ENCODE measurements at regions not wholly inside any gene's neighbourhood (a gene's known extent, or its start where the extent isn't known, plus 50 kb on each side); places are given as distances from the start of the nearest gene placed in this dataset.
A peak's percentile ranks its signal among the peaks of the same experiment; 100 is the strongest.
"Not testable (repeated sequence)": the region's sequence is repeated elsewhere in the genome, so short reads cannot be mapped to it uniquely, and the experiment has no call there.

DNA sequence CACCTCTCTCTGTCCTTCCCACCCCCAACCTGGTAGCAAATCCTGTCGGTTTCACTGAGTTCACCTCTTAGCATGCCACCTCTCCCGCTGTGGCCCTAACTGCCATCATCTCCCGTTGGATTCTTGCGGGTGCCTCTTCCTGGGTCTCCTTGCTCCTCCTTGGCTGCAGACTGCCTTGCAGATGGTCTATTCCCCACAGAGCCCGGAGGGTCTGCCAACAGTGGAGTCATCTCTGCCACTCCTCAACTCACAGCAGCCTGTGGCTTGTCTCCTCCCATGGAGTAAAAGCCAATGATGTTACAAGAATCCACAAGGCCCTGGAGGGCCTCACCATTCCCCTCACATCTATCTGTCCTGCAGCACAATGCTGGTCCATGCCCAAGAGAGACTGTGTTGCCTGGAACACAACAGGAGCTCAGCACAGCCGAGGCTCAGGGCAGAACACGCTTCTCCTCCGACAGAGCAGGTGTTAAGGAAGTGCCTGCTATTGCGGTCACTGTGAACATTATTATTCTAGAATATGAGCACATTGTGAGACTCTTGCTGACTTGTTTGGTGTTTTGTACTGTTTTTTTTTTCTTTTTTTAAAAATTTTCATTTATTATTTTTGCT is 241.8 kb upstream of the SULF2 start:
- no peak for DNase-seq

DNA sequence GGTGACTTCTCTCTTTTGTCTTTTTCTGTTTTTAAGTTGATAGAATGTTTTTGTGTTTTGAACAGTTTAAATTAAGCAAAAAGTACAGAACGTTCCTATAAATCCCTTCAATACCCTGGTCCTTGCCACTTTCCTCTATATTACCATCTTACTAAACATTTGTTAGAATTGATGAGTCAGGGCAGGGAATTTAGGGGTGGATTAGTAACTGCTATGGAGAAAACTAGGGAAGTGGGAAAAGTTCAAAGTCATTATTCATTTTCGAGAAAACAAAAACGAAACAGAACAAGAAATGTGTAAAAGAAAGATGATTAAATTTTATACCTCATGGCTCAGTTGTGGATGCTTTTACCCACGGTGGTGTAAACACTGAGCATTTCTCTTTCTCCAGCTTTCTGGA is 240.4 kb upstream of the SULF2 start:
- no peak for DNase-seq

DNA sequence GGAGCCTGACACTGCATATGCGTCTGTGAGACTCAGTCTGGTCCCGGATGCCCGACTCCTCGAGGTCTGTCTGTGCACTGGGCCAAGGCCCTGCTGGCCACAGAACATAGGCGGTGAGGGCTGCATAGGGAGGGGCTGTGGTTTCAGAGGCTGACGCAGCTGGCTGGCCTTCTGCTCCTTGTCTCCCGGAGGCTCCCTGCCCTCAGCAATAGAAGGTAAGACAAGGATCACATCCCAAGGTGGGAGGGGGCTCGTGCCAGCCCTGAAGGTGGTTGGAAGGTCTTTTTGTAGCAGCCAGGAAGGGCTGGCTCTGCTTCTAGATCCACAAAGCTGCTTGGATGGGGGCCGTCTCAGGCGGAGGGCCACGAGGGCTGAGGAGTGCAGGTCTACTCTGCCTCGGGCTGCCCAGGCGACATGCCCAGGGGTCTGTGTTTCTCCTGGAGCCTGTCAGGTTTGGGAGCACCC is 239.8 kb upstream of the SULF2 start:
- DNase-seq = peak; percentile 52 to 77

DNA sequence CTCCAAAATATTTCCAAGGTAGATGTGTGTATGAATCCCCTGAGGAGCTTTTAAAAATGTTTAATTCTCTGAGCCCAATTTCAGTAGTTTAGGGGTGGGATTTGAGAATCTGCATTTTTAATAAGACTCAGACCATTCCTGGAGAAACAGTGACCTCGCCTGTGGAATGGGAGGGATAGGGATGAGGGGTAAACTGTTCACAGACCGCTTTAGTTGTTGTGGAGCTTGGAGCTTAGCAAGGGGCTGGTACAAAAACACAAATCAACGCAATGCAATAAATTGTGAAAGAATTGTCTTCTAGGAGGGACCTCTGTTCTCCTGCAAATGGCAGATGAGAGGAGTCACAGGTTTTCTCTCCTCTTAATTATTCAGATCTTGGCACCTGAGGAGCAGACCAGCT is 239.3 kb upstream of the SULF2 start:
- DNase-seq = no peak

DNA sequence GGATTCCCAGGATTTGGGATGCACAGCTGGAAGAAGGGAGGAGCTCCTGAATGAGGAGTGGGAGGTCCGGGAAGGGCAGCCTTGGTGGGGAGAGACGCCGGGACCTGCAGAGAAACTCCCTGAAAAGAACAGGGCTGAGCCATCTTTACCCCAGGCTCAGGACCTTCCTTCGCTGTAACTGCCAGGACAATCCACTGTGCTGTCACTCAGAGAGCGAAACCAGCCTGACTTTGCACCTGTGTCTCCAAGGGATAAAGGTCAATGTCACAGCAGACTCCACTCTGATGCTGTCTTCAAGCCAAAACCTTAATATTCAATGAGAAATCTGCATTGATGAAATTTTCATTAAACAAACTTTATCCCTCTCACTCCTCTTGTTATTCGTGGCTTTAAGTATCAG is 235.4 kb upstream of the SULF2 start:
- DNase-seq = not testable (repeated sequence)

DNA sequence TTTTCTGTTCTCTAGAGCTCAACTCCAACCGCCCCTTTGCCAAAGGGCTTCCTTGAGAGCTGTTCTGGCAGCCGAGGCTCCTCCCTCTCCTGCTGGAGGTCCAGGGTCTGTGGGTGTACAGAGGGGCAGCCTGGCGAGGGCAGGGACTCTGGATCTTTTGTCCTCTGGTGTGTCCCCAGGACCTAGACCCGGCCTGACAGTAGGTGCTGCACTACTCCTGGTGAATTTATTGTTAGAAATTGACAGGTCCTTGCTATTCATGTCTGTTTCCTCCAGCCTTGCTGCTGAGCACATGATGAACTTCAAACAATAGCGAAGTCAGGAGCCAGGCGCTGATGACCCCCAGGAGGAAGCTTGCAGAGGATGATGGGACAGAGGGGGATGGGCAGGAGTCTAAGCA is 234.7 kb upstream of the SULF2 start:
- DNase-seq = no peak

DNA sequence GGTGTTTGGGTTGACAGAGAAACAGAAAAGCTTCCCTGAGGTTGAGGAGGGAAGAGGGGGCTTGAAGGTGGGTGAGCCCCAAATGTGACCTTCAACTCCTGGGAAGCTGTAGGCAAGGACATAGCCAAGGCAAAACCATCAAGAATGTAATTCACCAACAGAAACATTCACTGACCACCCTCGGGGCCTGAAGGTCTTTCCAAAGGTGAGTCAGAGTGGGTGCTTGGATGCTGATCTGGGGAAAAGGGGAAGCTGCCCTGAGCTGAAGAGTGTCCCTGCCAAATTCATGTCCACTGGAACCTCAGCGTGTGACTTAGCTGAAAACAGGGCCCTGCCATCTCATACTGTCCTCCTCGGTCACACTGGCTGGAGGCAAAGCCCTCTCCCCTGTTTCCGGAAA is 234.2 kb upstream of the SULF2 start:
- DNase-seq = no peak

DNA sequence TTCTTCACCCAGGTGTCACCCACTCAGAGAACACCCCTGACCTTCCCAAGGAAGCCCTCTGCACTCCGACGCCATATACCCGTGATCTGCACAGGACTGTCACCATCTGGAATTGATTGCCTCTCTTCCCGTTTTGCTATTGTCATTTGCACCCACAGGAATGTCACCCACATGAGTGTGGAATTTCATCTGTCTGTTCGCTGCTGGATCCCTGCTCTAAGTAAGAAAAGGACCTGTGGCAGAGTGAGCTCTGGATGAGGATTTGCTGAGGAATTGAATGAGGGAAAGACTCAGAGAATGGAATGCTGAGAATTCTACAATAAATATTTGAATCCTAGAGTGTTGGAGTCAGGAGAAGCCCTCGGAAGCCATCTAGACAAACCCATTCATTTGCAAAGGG is 233.6 kb upstream of the SULF2 start:
- DNase-seq = not testable (repeated sequence)

DNA sequence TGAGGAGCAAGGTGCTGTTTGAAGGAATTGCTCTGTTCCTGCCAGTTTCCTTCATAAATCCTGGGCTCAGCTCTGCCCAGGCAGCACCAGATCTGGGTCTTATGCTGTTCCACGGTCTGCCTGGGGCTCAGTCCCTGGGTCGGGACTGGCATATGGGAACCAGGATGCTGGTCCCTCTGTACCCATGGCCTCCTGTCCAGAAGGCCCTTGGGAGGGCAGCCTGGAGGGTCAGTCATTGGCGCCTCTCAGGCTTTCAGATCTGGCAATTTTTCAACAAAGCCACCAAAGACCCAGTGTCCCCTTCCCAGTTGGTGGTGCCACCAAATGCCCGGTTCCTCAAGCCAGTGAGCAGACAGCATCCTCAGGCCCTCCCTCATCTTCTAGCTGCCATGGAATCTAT is 232.7 kb upstream of the SULF2 start:
- DNase-seq = no peak

DNA sequence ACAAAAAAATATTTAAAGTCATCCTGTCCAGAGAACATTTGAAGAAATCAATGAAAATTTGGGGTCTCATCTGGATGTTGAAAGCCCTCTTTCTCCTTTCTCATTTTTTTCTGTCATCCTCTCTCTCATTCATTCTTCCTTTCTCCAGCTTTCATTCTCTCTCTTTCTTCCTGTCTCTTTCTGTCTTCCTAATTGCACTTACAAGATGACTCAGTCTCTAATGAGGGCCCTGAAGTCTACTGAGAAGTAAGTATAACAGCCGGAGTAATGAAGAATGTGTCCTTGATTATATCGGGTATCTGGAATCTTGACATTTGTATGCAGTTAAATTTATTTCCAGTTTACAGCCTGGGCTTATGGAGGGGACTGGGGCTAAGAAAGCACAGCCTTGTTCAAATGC is 232.2 kb upstream of the SULF2 start:
- no peak for DNase-seq

DNA sequence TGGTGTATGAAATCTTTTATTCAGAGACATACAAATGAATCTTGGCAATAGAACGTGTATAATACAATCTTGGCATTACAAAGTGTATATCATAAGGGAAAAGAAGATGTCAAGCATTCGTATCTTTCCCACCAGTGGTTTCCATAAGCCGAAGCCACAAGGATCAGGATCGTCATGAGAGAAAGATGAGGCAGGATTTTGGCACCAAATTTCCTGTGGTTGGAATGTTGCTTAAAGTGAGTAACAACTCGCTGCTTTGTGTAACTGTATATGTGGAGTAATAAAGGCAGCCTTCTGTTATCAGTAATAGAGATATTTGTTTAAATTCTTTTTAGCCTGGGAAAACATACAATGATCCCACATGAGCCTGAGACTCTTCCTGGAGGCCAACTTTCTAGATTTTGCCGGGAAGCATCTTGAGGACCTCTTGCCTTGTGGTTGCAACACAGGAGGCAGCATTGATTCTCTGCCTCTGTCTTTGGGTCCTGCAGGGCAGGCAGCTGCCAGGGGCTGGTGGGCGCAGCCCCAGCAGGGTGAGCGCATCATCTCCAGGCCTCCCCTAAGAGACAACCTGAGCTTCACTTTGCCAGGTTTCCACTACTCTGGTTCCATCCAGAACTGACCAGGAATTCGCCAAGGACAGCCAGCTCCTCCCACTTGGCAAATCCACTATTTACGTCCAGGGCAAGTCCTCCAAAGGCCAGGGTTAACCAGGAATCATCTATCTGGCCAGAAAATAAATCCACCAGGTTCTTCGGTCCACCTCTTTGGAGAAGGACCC is 230.9 kb upstream of the SULF2 start:
- no peak for DNase-seq

DNA sequence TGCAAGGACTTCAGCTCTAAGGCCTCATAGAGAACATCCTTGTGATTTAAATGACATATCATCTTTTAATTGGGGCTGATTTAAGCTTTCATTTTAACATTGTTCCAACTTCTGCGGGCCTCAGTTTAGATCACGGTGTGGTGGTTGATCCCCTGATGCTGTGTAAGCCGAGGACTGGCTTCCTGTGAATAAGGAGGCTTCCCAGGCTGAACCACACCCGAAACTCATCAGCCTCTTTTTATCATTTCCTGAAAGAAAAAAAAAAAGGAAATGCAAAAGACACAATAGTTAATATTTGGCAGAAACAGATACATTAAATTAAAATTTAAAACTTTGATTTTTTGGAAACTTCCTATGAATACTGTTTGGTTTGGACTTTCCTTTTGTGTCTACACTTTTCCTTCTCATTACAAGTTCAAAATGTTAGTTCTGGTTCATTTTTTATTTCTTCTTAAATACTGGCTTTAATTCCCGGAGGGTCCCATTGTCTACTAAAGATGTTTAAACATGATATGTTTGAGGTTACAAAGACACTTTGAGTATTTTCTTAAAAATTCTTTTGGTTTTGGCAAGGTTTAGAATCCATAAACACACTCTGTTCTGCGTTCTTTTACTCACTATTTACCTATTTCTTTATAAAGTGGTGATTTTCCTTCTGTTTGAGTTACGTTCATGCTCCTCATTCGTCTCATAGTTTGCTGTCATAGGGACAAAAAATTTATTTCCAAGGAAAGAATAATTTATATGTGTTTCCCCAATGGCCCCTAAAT is 230.0 kb upstream of the SULF2 start:
- no peak for DNase-seq

DNA sequence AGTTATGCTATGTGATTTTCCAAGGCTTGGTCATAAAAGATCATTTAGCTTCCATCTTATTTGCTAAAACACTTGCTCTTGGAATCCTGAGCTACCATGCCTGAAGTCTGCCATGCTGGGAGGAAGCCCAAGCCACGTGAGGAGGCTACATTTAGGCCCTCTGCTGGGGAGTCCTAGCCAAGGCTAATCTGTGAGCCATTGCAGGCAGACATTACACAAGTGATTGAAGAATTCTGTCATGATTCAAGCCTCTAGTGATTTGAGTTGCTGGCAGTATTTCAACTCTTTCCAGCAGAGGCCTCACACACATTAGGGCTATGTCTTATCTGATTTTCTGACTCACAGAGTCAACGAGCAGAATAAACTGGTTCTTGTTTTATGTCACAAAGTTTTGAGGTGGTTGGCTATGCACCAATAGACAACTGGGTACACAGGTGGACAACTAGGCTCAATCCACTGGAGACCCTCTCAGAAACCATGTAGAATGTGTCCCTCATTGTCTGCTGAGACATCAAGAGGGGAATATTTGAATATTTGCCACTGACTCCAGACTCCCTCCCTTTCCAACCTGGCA is 227.2 kb upstream of the SULF2 start:
- DNase-seq = no peak

DNA sequence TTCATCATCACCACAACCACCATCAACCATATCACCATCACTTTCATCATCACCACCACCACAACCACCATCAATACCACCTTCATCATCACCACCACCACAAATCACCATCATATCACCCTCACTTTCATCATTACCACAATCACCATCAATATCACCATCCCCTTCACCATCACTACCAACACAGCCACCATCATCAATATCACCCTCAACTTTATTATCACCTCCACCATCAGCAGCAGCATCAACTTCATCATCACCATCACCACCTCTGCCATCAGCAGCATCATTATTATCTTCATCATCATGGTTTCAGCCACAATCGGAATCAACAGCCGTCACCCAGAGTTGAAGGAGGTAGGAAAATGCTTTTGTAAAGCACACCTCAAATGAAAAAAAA is 225.7 kb upstream of the SULF2 start:
- DNase-seq = no peak

DNA sequence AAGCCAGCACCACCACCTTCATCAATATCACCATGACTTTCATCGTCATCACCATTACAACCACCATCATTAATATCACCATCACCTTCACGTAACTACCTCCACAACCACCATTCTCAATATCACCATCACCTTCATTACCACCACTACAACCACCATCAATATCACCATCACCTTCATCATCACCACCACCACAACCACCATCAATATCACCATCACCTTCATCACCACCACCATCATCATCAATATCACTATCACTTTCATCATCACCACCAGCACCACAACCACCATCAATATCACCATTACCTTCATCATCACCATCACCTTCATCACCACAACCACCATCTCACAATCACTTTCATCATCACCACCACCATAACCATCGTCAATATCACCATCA is 225.3 kb upstream of the SULF2 start:
- no peak for DNase-seq

DNA sequence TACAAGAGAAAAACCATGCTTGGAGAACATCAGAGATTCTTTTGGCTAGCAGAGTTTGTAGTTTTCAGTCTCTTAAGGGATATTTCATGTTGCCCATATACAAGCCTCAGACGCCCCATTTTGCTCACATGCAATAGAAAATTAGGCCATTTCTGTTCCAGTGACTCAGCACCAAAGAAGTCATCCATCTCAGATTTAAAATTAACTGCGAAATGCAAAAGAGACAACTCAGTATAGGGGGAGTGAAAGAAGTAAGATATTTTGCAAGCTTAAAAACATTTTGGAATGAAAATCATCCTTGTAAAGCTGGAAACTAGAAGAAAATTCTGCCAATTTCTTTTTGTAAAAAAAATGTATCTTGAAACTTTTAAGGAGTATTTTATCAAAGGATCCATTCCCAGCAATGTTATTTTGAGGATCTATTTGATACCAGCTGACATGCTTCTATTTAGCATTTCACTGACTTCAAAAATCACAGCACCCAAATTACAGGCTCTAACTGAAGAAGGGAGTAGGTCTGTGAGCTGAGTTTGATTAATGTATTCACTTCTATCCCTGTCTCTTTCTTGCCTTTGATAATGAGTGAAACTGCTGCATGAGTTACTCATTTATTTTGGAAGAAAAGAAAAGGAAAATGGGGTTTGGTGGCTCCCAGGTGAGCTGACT is 223.7 kb upstream of the SULF2 start:
- DNase-seq = no peak

DNA sequence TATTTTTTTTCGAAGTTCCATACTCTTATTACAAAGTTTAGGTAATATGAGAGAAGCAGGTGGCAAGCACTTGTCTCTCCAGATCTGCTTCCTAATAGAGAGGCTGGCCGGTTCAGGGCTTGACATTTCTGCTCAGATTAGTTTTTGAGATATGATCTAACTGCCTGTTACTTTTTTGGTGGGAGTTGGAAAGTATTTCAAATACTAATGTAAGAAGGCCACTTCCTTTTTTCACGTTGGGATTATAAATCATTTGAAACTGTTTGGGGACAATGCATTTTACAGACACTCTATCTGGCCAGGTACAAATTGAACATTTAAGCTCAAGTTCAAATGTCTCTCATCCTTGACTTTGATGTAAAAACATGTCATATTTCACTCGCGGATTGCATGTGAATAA is 222.1 kb upstream of the SULF2 start:
- DNase-seq = no peak

DNA sequence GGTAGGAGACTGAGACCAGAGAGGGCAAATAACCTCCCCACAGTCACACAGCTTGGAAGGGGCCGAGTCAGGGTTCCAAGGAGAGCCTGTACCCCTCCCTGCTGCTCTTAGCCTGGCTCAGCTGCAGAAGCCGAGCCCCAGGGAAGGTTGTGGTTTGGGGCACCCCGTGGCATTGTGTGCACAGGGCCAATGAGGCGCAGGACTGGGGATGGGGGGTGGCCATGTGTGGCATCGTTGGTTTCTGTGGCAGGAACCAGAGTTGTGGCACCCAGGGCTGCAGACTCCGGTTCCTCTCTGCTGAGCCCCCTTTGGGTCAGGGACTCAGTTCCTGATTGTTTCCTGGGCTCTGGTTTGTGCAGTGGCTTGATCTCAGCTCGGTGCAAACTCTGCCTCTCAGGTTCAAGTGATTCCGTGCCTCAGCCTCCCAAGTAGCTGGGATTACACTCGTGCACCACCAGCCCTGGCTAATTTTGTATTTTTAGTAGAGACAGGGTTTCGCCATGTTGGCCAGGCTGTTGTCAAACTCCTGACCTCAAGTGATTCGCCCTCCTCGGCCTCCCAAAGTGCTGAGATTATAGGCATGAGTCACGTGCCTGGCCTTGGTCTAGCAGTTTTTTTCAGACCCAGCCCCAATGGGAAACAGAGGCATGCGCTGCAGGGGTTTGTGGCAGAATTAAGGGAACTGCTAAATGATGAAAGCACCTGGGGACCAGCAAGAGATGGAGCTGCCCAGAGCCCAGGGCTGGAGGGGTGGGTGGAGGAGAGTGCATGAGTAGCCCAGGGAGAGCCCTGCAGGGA is 221.0 kb upstream of the SULF2 start:
- no peak for DNase-seq

DNA sequence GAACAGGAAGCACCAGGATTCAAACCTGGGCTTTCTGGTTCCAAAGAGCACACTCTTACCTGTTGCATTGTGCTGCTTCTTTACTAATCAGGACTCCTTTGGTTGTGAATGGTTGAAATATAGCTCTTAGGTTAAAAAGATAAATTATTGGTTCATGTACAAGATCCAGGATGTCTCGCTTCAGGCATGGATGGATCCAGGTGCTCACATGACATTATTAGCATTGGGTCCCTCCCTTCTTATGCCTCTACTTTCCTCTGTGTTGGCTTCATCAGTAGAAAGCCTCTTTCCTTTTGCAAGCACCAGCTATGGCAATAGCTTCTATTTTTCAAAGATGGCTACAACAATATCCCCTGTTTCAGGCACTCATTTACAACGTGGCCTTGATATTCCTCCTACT is 217.7 kb upstream of the SULF2 start:
- DNase-seq = no peak

DNA sequence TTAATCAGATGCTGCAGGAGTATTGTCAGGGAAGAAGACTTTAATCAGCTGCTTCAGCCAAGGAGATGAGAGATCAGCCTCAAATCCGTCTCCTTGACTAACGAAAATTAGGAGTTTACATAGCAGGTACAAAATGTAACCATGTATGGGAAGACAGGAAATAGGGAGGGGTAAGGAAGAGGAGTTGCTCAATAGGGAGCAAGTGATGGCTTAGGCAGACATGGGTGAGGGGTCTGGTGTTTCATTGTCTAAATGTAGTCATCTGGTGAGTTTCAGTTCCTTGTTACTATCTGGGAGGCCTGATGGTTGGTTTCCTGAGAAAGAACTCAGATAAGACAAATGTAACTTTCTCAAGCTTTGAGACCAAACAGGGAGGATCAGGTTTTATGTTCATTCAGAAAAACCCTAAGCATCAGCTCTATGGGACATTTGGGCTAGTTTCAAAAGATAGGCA is 217.3 kb upstream of the SULF2 start:
- no peak for DNase-seq

DNA sequence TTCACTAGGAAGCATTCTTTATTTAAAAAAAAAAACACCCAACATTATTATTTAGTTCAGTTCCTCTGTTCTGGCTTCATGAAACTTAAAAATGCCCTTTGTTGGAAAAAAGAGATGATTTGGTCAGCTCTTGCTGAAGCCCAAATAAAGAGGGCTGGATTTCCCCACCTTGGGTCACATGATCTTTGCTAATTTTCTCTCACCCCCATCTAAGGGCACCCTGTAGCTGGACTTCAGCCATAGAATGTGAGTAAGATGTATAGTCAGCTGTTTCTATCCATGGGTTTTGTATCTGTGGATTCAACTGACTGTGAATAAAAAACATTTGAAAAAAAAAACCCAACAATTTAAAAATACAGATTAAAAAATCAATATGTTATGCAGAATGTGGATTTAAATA is 213.9 kb upstream of the SULF2 start:
- no peak for DNase-seq

DNA sequence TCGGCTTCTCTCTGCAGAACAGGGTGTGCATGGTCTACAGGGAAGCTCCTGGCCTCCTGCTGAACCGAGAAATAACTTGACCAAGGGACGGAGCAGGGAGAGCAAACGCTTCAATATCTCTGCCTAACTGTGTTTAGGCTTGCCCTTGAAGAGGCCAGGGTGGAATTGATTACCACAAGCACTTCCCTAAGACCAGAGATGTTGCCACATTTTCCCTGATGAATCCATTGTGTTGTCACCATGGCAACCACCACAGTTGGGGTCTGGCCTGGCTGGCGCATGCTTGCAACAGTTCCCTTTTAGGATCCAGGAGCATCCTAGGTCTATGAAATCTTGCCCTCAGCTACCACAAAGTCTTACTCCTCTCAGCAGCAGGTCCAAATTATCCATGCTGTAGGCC is 213.5 kb upstream of the SULF2 start:
- DNase-seq = no peak

Measured in NCI-H524 (cell line).